ENCODE measurements at regions not wholly inside any gene's neighbourhood (a gene's known extent, or its start where the extent isn't known, plus 50 kb on each side); places are given as distances from the start of the nearest gene placed in this dataset.
A peak's percentile ranks its signal among the peaks of the same experiment; 100 is the strongest.

GRCh38 chr3:170811928-170812591 lies 57.9 kb downstream of the RPL22L1 start:
- 27% methylated on average over 8 of the region's 8 CpGs for WGBS (ENCODE audit: insufficient coverage, low coverage, missing lambda C conversion rate)
- Histone ChIP-seq H3K4me2 (ENCODE audit: insufficient read depth, low read length) (no peak overlapping the region), H3K9me1 (ENCODE audit: control insufficient read depth, insufficient read depth, low read length) (no peaks in the 10 kb centered on the region), H3K36me3 (ENCODE audit: control insufficient read depth, insufficient read depth, low read length) (no peaks in the 10 kb centered on the region), H4K20me1 (replicated peaks; ENCODE audit: control insufficient read depth, insufficient read depth, low read length) (no peaks in the 10 kb centered on the region), H3K27me3 (ENCODE audit: control insufficient read depth in 2 of 2, insufficient read depth in 2 of 2, low read length in 2 of 2) (no peaks in the 10 kb centered on the region), H3K4me1 (replicated peaks in 1 of 2; ENCODE audit: control insufficient read depth in 2 of 2, insufficient read depth in 2 of 2, low read length in 2 of 2) (peaks cover 21 to 48% of the 10 kb centered on the region in 2 experiments), H2AFZ (ENCODE audit: low read depth, low read length) (peak overlapping the region; percentile 75), H3K4me3 (no peak overlapping the region), H3K79me2 (ENCODE audit: control insufficient read depth, insufficient read depth, low read length) (no peaks in the 10 kb centered on the region), H3K9ac (ENCODE audit: insufficient read depth in 1 of 2, low read depth in 2 of 2, low read length in 2 of 2) (no peak overlapping the region), H3K9me3 (replicated peaks; ENCODE audit: control insufficient read depth, insufficient read depth, low read depth, low read length) (no peaks in the 10 kb centered on the region), H3K27ac (ENCODE audit: extremely low read depth, low read depth, low read length) (no peak overlapping the region)
- DNase-seq (ENCODE audit: extremely low read depth in 1 of 4, low spot score in 3 of 4) (peak; percentile 83 to 90 (median 87)), ATAC-seq (peak; percentile 83), FAIRE-seq (peak; percentile 94)
- intact Hi-C loops (cut with micrococcal nuclease) (loop anchor here (1.0 to 10.0 kb wide), 6 partner anchors 36 to 627 kb away; partner anchors contain the start of gene PHC3), in situ Hi-C loops (cut with MboI) (loop anchor here (5.0 kb wide), 4 partner anchors 40 to 500 kb away; no protein-coding TSS in a partner anchor)
- ChIA-PET CTCF (ENCODE audit: low intra/inter-chr PET ratio) (interaction anchor here (0.6 to 2.3 kb wide), 3 partner anchors 85 to 948 kb away, joined by 3 to 13 read pairs (median 3); no protein-coding TSS in a partner anchor), POLR2A (interaction anchor here (0.7 to 1.8 kb wide), 5 partner anchors 9 to 232 kb away, joined by 3 to 5 read pairs (median 3); partner anchors contain the start of gene RPL22L1)
- no TSS peak for BruUV-seq (replicated peaks)
- TF ChIP-seq FOXJ2 (tag; IDR thresholded peaks at IDR 0.05) = no peak
- TF ChIP-seq HOXB6 (CRISPR knock-in tag; IDR thresholded peaks at IDR 0.05; ENCODE audit: borderline replicate concordance) = no peak
- TF ChIP-seq CHD4 (IDR thresholded peaks at IDR 0.05; ENCODE audit: insufficient read depth, insufficient replicate concordance, low read depth, low read length, poor library complexity, severe bottlenecking) = no peak
- TF ChIP-seq HBP1 (CRISPR knock-in tag; IDR thresholded peaks at IDR 0.05) = peak; percentile 65; the same call in 1 of the 2 replicates
- TF ChIP-seq GABPB1 (CRISPR knock-in tag; IDR thresholded peaks at IDR 0.05) = no peak
- peak; percentile 85 for TF ChIP-seq CHAMP1 (IDR thresholded peaks at IDR 0.05)
- 0 out of 2 replicates have a peak, but pooled peaks have one; percentile 19 for TF ChIP-seq ZBTB33 (CRISPR knock-in tag; IDR thresholded peaks at IDR 0.05)
- TF ChIP-seq FUS (optimal IDR thresholded peaks at IDR 0.05; ENCODE audit: low read depth, low read length) = no peak
- TF ChIP-seq GTF2F1 (IDR thresholded peaks at IDR 0.05; ENCODE audit: low read depth, low read length) = no peak
- no peak for TF ChIP-seq GTF2B (IDR thresholded peaks at IDR 0.05; ENCODE audit: extremely low read depth, insufficient read length)
- TF ChIP-seq ZNF133 (CRISPR knock-in tag; IDR thresholded peaks at IDR 0.05) = no peak
- no peak for TF ChIP-seq EZH2 (IDR thresholded peaks at IDR 0.05; ENCODE audit: borderline replicate concordance, low read depth, low read length)
- TF ChIP-seq PHF21A (IDR thresholded peaks at IDR 0.05; ENCODE audit: borderline replicate concordance, low read depth) = no peak; the same call in 1 of the 2 replicates
- TF ChIP-seq MAFF (IDR thresholded peaks at IDR 0.05; ENCODE audit: low read length) = no peak
- TF ChIP-seq HIVEP1 (CRISPR knock-in tag; IDR thresholded peaks at IDR 0.05) = no peak
- TF ChIP-seq HDAC8 (tag; IDR thresholded peaks at IDR 0.05) = no peak

Measured in K562 (cell line).